ENCODE measurements at regions not wholly inside any gene's neighbourhood (a gene's known extent, or its start where the extent isn't known, plus 50 kb on each side); places are given as distances from the start of the nearest gene placed in this dataset.

- DNase-seq: no peak
These were observed 133.7 kb downstream of the DMRTA2 start for GRCh38 chr1:50289495-50289894.

GRCh38 chr1:50285994-50286393, 137.2 kb downstream of the DMRTA2 start:
- no peak for DNase-seq

- DNase-seq: no peak
These were observed 143.5 kb downstream of the DMRTA2 start for GRCh38 chr1:50279622-50280330.

GRCh38 chr1:50278961-50279360, 144.3 kb downstream of the DMRTA2 start:
- DNase-seq: no peak

GRCh38 chr1:50278410-50278809, 144.8 kb downstream of the DMRTA2 start:
- DNase-seq: no peak

- no peak for DNase-seq
These were observed 147.7 kb downstream of the DMRTA2 start for GRCh38 chr1:50275566-50275965.

- DNase-seq: no peak
These were observed 150.3 kb downstream of the DMRTA2 start for GRCh38 chr1:50272912-50273311.

- peak; percentile 3 for DNase-seq
These were observed 151.2 kb downstream of the DMRTA2 start for GRCh38 chr1:50271968-50272578.

- no peak for DNase-seq
These were observed 151.9 kb downstream of the DMRTA2 start for GRCh38 chr1:50271337-50271736.

- no peak for DNase-seq
These were observed 152.3 kb downstream of the DMRTA2 start for GRCh38 chr1:50270926-50271325.

- DNase-seq: no peak
These were observed 155.2 kb downstream of the DMRTA2 start for GRCh38 chr1:50268049-50268448.

GRCh38 chr1:50266509-50266908, 156.7 kb downstream of the DMRTA2 start:
- no peak for DNase-seq

GRCh38 chr1:50265790-50266314, 157.1 kb downstream of the ELAVL4 start:
- DNase-seq: no peak

- DNase-seq: no peak
These were observed 155.9 kb downstream of the ELAVL4 start for GRCh38 chr1:50264590-50264989.

- no peak for DNase-seq
These were observed 153.7 kb downstream of the ELAVL4 start for GRCh38 chr1:50262436-50262835.

- DNase-seq: no peak
These were observed 153.2 kb downstream of the ELAVL4 start for GRCh38 chr1:50261951-50262350.

GRCh38 chr1:50257940-50258685, 149.4 kb downstream of the ELAVL4 start:
- no peak for DNase-seq

- DNase-seq: no peak
These were observed 148.3 kb downstream of the ELAVL4 start for GRCh38 chr1:50257029-50257428.
